ENCODE measurements at regions not wholly inside any gene's neighbourhood (a gene's known extent, or its start where the extent isn't known, plus 50 kb on each side); places are given as distances from the start of the nearest gene placed in this dataset.
A peak's percentile ranks its signal among the peaks of the same experiment; 100 is the strongest.

- in situ Hi-C loops (cut with MboI; ENCODE audit: low pct_unique_long_range_greater_than_20kb in 2 of 9, low sequenced_read_pairs in 9 of 9, unreplicated experiment in 9 of 9): no loop called here
- 50 to 100% (median 89%) methylated on average over 1 of the region's 1 CpG; no CpG with 5 or more reads in 6 of the 10 experiments for WGBS, 10 experiments
- Histone ChIP-seq H3K4me1 (replicated peaks in 1 of 2) (peaks cover 0 to 6% of the 10 kb centered on the region in 2 donors), H3K27ac (no peak overlapping the region), H3K4me3 (no peak overlapping the region)
- ATAC-seq (replicated peaks in 6 of 8): no peak
Observed at GRCh38 chr5:86890375-86890774, 272.6 kb downstream of the COX7C start.

GRCh38 chr5:86894056-86894455 is 276.3 kb downstream of the COX7C start:
- ATAC-seq (replicated peaks in 6 of 8): no peak

GRCh38 chr5:86896916-86897315 is 279.2 kb downstream of the COX7C start:
- in situ Hi-C loops (cut with MboI; ENCODE audit: low pct_unique_long_range_greater_than_20kb in 2 of 9, low sequenced_read_pairs in 9 of 9, unreplicated experiment in 9 of 9): no loop called here
- 83 to 100% (median 100%) methylated on average over 1 of the region's 1 CpG; no CpG with 5 or more reads in 3 of the 10 experiments for WGBS, 10 experiments
- Histone ChIP-seq H3K4me1 (replicated peaks in 1 of 2) (no peaks in the 10 kb centered on the region), H3K27ac (no peak overlapping the region), H3K4me3 (no peak overlapping the region)
- ATAC-seq (replicated peaks in 6 of 8): no peak

More at GRCh38 chr5:86894056-86894455, 276.3 kb downstream of the COX7C start:
- Histone ChIP-seq H3K4me1 (replicated peaks in 1 of 2) (no peaks in the 10 kb centered on the region), H3K4me3 (no peak overlapping the region), H3K27ac (no peak overlapping the region)
- in situ Hi-C loops (cut with MboI; ENCODE audit: low pct_unique_long_range_greater_than_20kb in 2 of 9, low sequenced_read_pairs in 9 of 9, unreplicated experiment in 9 of 9): no loop called here

- no peak overlapping the region for H3K27ac ChIP-seq
Observed at GRCh38 chr5:86909418-86910295, 291.9 kb downstream of the COX7C start.

GRCh38 chr5:86917117-86917579 is 299.4 kb downstream of the COX7C start:
- in situ Hi-C loops (cut with MboI; ENCODE audit: low pct_unique_long_range_greater_than_20kb in 2 of 9, low sequenced_read_pairs in 9 of 9, unreplicated experiment in 9 of 9): no loop called here
- Histone ChIP-seq H3K4me1 (replicated peaks in 1 of 2) (no peaks in the 10 kb centered on the region), H3K4me3 (no peak overlapping the region), H3K27ac (no peak overlapping the region)
- 0 to 73% (median 29%) methylated on average over 1 to 2 of the region's 2 CpGs; no CpG with 5 or more reads in 1 of the 10 experiments for WGBS, 10 experiments
- peak in 3 of 8 experiments; percentile 41 to 53 (median 43) for ATAC-seq (replicated peaks in 6 of 8)

More at GRCh38 chr5:86909418-86910295, 291.9 kb downstream of the COX7C start:
- H3K4me1 ChIP-seq (replicated peaks in 1 of 2): no peaks in the 10 kb centered on the region
- peak in 7 of 8 experiments; percentile 65 to 97 (median 90) for ATAC-seq (replicated peaks in 6 of 8)
- no peak overlapping the region for H3K4me3 ChIP-seq
- WGBS, 10 experiments: 0 to 86% (median 61%) methylated on average over 1 to 6 of the region's 6 CpGs
- in situ Hi-C loops (cut with MboI; ENCODE audit: low pct_unique_long_range_greater_than_20kb in 2 of 9, low sequenced_read_pairs in 9 of 9, unreplicated experiment in 9 of 9): no loop called here

GRCh38 chr5:86918246-86918645 is 300.5 kb downstream of the COX7C start:
- WGBS, 10 experiments: 0 to 100% (median 73%) methylated on average over 1 to 4 of the region's 4 CpGs
- in situ Hi-C loops (cut with MboI; ENCODE audit: low pct_unique_long_range_greater_than_20kb in 2 of 9, low sequenced_read_pairs in 9 of 9, unreplicated experiment in 9 of 9): no loop called here

GRCh38 chr5:86926033-86926432 is 308.3 kb downstream of the COX7C start:
- no peak overlapping the region for H3K27ac ChIP-seq
- in situ Hi-C loops (cut with MboI; ENCODE audit: low pct_unique_long_range_greater_than_20kb in 2 of 9, low sequenced_read_pairs in 9 of 9, unreplicated experiment in 9 of 9): no loop called here
- no peak overlapping the region for H3K4me3 ChIP-seq
- ATAC-seq (replicated peaks in 6 of 8): peak in 2 of 8 experiments; percentile 82 to 90
- H3K4me1 ChIP-seq (replicated peaks in 1 of 2): peaks cover 4 to 8% of the 10 kb centered on the region in 2 donors
- WGBS, 10 experiments: 0 to 100% (median 75%) methylated on average over 1 of the region's 1 CpG; no CpG with 5 or more reads in 1 of the 10 experiments

More at GRCh38 chr5:86918246-86918645, 300.5 kb downstream of the COX7C start:
- Histone ChIP-seq H3K4me1 (replicated peaks in 1 of 2) (no peaks in the 10 kb centered on the region), H3K4me3 (no peak overlapping the region), H3K27ac (no peak overlapping the region)
- ATAC-seq (replicated peaks in 6 of 8): no peak

- peak in 3 of 8 experiments; percentile 53 to 72 (median 57) for ATAC-seq (replicated peaks in 6 of 8)
- in situ Hi-C loops (cut with MboI; ENCODE audit: low pct_unique_long_range_greater_than_20kb in 2 of 9, low sequenced_read_pairs in 9 of 9, unreplicated experiment in 9 of 9): no loop called here
- Histone ChIP-seq H3K27ac (no peak overlapping the region), H3K4me3 (no peak overlapping the region), H3K4me1 (replicated peaks in 1 of 2) (peaks cover 4 to 8% of the 10 kb centered on the region in 2 donors)
- 0 to 77% (median 25%) methylated on average over 1 to 8 of the region's 8 CpGs for WGBS, 10 experiments
Observed at GRCh38 chr5:86929123-86929766, 311.5 kb downstream of the COX7C start.

- ATAC-seq (replicated peaks in 6 of 8): no peak
- WGBS, 10 experiments: 15 to 93% (median 79%) methylated on average over 1 to 3 of the region's 3 CpGs; no CpG with 5 or more reads in 1 of the 10 experiments
- H3K4me3 ChIP-seq: no peak overlapping the region
- H3K4me1 ChIP-seq (replicated peaks in 1 of 2): no peaks in the 10 kb centered on the region
- no peak overlapping the region for H3K27ac ChIP-seq
- in situ Hi-C loops (cut with MboI; ENCODE audit: low pct_unique_long_range_greater_than_20kb in 2 of 9, low sequenced_read_pairs in 9 of 9, unreplicated experiment in 9 of 9): loop anchor here in 1 of 9 experiments (25.0 kb wide), 1 partner anchor 264 kb away; no protein-coding TSS in a partner anchor
Observed at GRCh38 chr5:86951761-86952160, 315.9 kb upstream of the RASA1 start.

- no peak overlapping the region for H3K4me3 ChIP-seq
- ATAC-seq (replicated peaks in 6 of 8): no peak
- no peak overlapping the region for H3K27ac ChIP-seq
- 0 to 100% (median 40%) methylated on average over 1 of the region's 1 CpG; no CpG with 5 or more reads in 1 of the 10 experiments for WGBS, 10 experiments
- in situ Hi-C loops (cut with MboI; ENCODE audit: low pct_unique_long_range_greater_than_20kb in 2 of 9, low sequenced_read_pairs in 9 of 9, unreplicated experiment in 9 of 9): loop anchor here in 1 of 9 experiments (25.0 kb wide), 1 partner anchor 278 kb away; no protein-coding TSS in a partner anchor
- no peaks in the 10 kb centered on the region for H3K4me1 ChIP-seq (replicated peaks in 1 of 2)
Observed at GRCh38 chr5:86964889-86965288, 302.8 kb upstream of the RASA1 start.

- H3K4me1 ChIP-seq (replicated peaks in 1 of 2): no peaks in the 10 kb centered on the region
- no peak overlapping the region for H3K27ac ChIP-seq
- 0 to 60% (median 40%) methylated on average over 1 to 4 of the region's 4 CpGs; no CpG with 5 or more reads in 1 of the 10 experiments for WGBS, 10 experiments
- in situ Hi-C loops (cut with MboI; ENCODE audit: low pct_unique_long_range_greater_than_20kb in 2 of 9, low sequenced_read_pairs in 9 of 9, unreplicated experiment in 9 of 9): loop anchor here in 1 of 9 experiments (25.0 kb wide), 1 partner anchor 281 kb away; no protein-coding TSS in a partner anchor
- peak in 4 of 8 experiments; percentile 35 to 55 (median 46) for ATAC-seq (replicated peaks in 6 of 8)
- no peak overlapping the region for H3K4me3 ChIP-seq
Observed at GRCh38 chr5:86968301-86968753, 299.4 kb upstream of the RASA1 start.

GRCh38 chr5:86970361-86970760 is 297.3 kb upstream of the RASA1 start:
- Histone ChIP-seq H3K4me1 (replicated peaks in 1 of 2) (no peaks in the 10 kb centered on the region), H3K27ac (no peak overlapping the region), H3K4me3 (no peak overlapping the region)
- 78 to 100% (median 94%) methylated on average over 2 to 3 of the region's 3 CpGs; no CpG with 5 or more reads in 1 of the 10 experiments for WGBS, 10 experiments
- in situ Hi-C loops (cut with MboI; ENCODE audit: low pct_unique_long_range_greater_than_20kb in 2 of 9, low sequenced_read_pairs in 9 of 9, unreplicated experiment in 9 of 9): loop anchor here in 1 of 9 experiments (25.0 kb wide), 1 partner anchor 283 kb away; no protein-coding TSS in a partner anchor
- no peak for ATAC-seq (replicated peaks in 6 of 8)

Measured in motor neuron (in vitro differentiated cells).